GM19328 (cell line): ENCODE measurements at regions not wholly inside any gene's neighbourhood (a gene's known extent, or its start where the extent isn't known, plus 50 kb on each side); places are given as distances from the start of the nearest gene placed in this dataset.

ENCODE experiments used
- ATAC-seq: cut with Tn5 transposase; IDR thresholded peaks from one replicate; pipeline ENCODE4 v1.9.1; 2021; ENCODE audit warnings: mild to moderate bottlenecking, moderate library complexity; ENCODE audit not compliant: unreplicated experiment

DNA sequence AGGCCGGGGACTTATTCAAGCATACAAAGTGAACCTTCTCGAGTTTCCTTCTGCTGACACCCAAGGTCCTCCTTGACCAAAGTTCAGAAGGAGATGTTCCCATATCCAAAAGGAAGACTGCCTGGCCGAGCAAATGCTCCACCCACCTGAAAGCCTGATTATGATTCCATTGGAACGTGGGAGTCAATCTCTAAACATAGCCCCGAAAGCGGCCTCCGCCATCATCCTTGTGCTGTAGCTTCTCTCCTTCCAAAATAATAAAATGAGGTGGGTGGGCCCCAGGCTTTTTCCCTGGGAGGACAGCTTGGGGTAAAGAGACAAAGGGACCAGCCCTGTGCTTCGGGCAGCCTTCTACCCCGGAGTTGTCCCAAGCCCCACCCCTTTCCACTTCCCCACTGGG is 355.6 kb upstream of the SLC30A5 start:
- ATAC-seq: no peak

GRCh38 chr5:68738841-68739240 is 355.0 kb upstream of the SLC30A5 start:
- ATAC-seq: no peak

DNA sequence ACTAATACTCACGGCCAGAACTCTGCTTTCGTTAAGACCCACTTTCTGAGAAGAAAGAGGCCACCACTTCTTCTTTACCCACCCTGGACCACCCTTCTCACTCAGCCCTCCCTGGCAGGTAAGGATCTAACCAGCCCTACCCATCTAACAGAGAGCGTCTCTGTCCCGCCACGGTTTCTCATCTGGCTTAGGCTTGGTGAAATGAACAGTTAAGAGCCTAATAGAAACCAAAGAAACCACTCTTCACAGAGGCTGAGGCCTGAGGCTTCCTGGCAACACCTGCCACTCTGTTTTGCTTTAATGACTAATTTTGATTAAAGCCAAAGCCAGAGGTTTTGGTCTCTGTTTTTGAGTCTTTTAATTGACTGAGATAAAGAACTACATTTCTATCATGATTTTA is 354.1 kb upstream of the SLC30A5 start:
- ATAC-seq: peak; percentile 68

GRCh38 chr5:68740226-68740910 is 353.4 kb upstream of the SLC30A5 start:
- ATAC-seq: peak; percentile 48

GRCh38 chr5:68744206-68744605 is 349.6 kb upstream of the SLC30A5 start:
- ATAC-seq: no peak

DNA sequence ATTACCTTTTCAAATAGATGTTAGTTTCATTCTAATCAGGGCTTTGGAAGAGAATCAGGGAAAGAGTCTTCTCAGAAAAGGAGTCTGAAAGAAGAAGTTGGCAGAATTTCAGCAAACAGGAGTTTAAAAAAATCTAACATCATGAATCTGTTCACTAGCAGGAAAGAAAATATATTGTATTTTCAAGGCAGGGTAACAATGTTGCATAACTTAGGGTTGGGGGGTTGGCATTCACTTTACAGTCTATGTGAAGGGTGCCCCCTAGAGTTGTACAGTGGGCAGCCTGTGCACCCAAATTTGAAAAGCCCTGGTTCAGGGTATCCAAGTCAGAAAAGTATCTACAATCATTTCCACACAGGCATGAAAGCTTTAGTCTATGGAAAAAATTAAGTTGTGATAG is 348.4 kb upstream of the SLC30A5 start:
- no peak for ATAC-seq

GRCh38 chr5:68746220-68746619 is 347.6 kb upstream of the SLC30A5 start:
- ATAC-seq: no peak

DNA sequence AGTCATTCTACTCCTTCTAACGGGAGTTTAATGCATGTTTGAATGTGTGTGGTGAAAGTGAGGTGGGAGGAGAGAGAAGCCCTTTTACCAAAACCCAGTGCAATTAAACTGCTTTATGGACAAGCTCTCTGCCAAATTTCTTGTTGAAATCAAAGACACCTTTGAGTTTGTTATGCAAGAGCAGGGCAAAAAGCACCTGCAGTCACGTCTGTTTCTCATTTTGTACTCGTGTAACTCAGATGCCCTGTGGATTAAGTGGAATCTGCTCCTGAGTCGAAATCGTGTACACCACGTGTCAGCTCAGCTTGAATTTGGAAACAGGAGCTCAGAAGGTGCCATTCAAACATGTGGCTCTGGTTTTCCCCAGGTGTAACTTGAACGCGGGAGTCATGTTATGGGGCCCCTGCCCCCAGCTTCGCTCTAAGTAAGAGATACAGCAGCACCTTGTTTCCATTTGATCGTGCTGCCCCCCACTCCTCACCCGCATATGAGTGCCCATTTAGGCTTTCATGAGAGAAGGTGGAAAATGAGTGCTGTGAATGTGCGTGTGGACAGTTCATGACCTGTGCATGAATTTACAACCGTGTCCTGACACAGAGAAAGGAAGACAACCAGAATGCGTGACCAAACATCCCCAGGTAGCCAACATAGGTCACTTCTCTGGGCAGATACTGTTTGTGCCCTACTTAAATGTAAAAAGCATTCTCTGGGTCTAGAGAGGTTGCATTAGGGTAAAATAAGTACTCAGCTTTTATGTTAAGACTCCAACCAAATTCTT is 347.0 kb upstream of the SLC30A5 start:
- ATAC-seq: no peak

DNA sequence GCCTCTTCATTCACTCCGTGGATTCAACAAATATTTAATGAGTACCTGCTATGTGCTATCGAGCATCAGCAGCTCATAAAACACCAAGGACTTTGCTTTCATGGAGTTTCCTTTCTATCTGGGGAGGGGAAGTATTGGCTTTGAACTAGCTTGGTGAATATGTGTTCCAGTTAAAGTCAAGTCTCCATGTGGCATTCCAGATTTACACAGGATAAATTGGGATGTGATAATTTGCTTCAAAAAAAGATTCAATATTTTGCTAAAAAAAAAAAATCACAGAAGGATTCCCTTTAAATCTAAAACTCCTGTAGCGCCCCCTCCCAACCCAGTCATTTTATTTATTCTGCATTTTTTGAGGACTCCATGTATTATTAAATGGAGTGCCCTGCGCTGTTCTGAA is 346.3 kb upstream of the SLC30A5 start:
- ATAC-seq: no peak

GRCh38 chr5:68748101-68748500 is 345.7 kb upstream of the SLC30A5 start:
- ATAC-seq: no peak

GRCh38 chr5:68749077-68749476 is 344.7 kb upstream of the SLC30A5 start:
- no peak for ATAC-seq

DNA sequence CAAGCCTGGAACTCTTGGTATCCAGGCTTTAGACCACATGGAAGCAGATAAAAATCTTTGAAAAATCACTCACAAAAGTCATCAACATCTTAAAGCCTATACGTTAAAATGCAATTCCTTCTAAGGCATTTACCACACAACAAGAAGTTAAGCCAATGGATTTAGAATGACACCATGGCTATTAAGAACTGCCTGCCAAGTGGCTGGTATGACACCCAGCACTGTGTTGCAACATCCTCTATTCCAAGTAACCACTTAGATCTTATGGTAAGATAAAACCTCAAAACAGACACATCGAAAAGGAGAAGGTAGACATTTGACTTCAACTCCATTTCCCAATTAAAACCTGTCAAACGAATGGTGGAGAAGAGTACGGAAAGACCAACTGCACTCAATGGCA is 344.2 kb upstream of the SLC30A5 start:
- no peak for ATAC-seq

- no peak for ATAC-seq
Measured at GRCh38 chr5:68751661-68752060, 342.2 kb upstream of the SLC30A5 start.

GRCh38 chr5:68754536-68754935 is 339.3 kb upstream of the SLC30A5 start:
- no peak for ATAC-seq

- ATAC-seq: no peak
Measured at GRCh38 chr5:68755293-68755692, 338.5 kb upstream of the SLC30A5 start.

DNA sequence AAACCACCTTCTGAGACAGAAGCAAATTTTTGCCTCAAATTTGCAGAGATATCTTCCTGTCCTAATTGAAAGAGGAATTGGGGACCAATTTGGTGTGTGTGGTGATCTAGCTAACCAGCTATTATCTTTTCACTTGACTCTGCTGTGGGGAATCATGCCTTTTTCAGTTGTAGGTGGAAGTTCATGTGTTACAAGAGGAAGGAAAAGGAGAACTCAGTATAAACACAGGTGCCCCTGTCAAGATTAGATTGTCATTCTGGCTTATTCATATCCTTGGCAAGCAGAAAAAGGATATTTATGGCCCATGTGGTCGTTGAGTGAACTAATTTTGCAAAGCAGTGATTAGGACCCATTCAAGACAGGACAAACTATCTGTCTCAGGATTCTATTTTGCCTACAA is 336.8 kb upstream of the SLC30A5 start:
- no peak for ATAC-seq

DNA sequence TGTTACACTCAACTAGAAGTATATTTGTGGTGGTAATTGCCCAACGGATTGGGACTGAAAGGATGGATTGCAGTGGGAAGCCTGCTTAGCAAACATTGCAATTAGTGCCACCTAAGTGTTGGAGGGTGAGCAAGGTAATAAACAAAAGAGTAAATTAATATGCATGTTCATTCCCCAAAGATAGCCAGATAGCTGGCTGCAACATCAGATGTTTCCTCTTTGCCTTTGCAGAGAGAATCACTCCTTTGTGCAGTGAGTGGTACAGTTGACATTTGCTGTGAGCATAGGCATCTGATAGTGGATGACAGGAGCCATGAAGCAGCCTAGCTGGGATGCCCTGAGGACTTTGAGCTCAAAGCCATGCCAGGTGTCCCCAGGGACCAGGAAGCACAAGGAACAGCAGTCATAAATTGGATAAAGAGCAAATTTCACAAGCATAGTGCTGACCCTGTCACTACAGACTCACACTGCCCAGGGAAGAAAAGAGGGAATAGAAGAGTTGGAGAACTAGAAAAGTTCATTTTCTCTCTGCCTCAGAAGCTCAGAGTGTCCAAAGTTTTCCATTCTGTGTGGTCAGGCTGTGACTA is 336.1 kb upstream of the SLC30A5 start:
- ATAC-seq: no peak

- no peak for ATAC-seq
Measured at GRCh38 chr5:68759593-68759992, 334.2 kb upstream of the SLC30A5 start.

DNA sequence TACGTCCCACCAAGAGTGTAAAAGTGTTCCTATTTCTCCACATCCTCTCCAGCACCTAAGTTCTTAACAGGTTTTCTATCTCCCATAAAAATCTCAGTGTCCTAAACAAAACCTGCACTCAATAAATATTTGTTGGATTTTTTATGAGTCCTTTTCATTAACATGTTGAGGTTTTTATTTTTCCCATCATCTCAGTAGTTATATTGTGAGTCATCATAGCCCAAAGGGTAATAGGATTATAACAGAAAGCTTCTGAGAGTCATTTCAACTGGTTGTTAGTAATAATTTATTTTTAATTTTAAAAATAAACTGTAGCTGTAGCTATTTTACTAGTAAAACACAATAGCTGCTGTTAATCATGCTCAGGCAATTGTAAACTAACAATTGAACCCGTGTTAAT is 331.6 kb upstream of the SLC30A5 start:
- no peak for ATAC-seq

DNA sequence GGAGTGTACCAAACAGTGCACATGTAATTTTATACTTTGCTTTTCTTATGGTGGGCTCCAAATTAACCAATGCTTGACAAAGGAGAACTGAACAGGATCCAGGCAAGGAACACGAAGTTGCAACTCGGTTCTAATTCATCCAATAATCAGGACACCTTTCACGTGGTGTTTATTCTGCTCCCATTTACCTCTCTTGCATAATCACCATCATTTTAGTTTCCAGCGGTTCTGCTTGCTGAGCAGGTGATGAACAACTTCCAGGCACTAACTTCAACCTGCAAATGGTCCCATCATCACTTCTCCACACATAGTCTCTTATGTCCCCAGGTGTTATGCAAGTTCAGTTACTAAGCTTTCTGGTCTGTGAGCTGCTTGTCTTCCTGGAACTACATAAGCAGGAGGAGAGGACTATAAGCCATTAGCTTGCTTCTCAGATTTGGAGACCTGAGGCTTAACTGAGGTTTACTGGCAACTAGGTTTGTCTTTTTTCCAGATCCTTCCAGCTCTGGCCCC is 326.8 kb upstream of the SLC30A5 start:
- no peak for ATAC-seq

DNA sequence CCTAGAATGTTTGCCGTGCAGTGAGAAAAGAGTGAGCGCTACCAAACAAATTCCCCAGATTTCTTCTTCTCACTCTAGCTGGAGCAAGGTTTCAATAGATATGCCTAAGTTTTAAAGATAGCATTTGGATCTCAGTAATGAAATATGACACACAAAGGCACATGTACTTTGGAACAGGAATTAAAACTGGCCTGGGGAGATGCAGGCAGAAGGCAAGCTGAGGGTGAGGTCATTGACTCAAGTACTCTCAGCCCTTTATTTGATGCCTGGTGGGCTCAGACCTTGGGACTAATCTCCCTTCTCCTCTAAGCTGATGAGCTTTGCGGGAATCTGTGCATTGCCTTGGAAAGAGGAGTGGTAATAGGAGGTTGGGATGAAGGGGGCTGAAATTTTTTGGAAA is 323.3 kb upstream of the SLC30A5 start:
- no peak for ATAC-seq

GRCh38 chr5:68771221-68771620 is 322.6 kb upstream of the SLC30A5 start:
- no peak for ATAC-seq
